IPS DF 6.9 (cell line): ENCODE measurements at regions not wholly inside any gene's neighbourhood (a gene's known extent, or its start where the extent isn't known, plus 50 kb on each side); places are given as distances from the start of the nearest gene placed in this dataset.
"Not testable (repeated sequence)": the region's sequence is repeated elsewhere in the genome, so short reads cannot be mapped to it uniquely, and the experiment has no call there.

Experiments used
- DNase-seq: peaks from one replicate; pipeline ENCODE4 v3.0.0-alpha.2; 2013; ENCODE audit warnings: low read depth, low spot score
- H3K27ac ChIP-seq: one replicate; pipeline ENCODE4 v1.5.1; 2013; ENCODE audit warnings: low read length, control low read depth
- H3K27me3 ChIP-seq: 2 replicates; pipeline ENCODE4 v1.6.1; 2013; ENCODE audit warnings: mild to moderate bottlenecking, low read length; ENCODE audit not compliant: control insufficient read depth, insufficient read depth
- H3K36me3 ChIP-seq: 2 replicates; pipeline ENCODE4 v1.6.1; 2013; ENCODE audit warnings: low read length; ENCODE audit not compliant: control insufficient read depth, insufficient read depth
- H3K4me1 ChIP-seq: 2 replicates; pipeline ENCODE4 v1.6.1; 2013; ENCODE audit warnings: low read length; ENCODE audit not compliant: control insufficient read depth, insufficient read depth
- H3K4me3 ChIP-seq: 2 replicates; pipeline ENCODE4 v1.5.1; 2013; ENCODE audit warnings: mild to moderate bottlenecking, low read length
- H3K9me3 ChIP-seq: 2 replicates; pipeline ENCODE4 v1.6.1; 2013; ENCODE audit warnings: low read length, inconsistent platforms; ENCODE audit not compliant: control insufficient read depth, insufficient read depth
- WGBS: extraction: QIAGEN DNeasy Blood & Tissue Kit; methylation state at CpG from one replicate; pipeline ENCODE4 v1.1.7; 2013; ENCODE audit warnings: mixed read lengths, missing lambda C conversion rate; ENCODE audit not compliant: insufficient read length, insufficient coverage; 5-methylcytosine and 5-hydroxymethylcytosine counted together

DNA sequence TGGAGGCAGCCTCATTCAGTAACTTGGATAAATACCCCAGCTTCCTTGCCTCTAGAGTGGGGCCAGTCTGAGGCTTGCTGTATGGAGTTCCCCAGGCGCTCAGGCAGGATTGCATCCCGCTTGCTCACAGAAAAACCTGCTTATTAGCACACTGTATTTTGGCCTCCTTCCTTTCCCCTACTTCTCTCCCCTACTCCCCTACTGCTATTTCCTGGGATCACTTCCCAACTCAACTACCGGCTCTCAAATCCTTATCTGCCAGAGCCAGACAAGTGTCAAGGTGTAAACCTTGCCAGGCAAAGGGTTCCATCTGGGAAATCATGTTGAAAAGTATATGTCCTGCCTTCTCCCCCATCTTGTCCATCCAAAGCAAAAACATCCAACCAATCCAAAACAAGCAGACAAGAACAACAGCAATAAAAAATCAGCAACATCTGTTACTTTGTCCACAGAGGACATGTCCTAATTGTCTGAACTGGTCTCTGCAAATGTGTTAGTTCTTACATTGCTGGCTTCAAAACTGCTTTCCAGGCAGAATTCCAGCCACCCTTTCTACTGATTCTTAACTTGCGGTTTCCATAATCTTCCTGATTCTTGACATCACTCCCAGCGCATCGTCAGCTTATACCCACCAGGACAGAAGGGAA is 164.1 kb upstream of the SEMA6A start:
- Histone ChIP-seq H3K27ac (no peak overlapping the region), H3K27me3 (no peaks in the 10 kb centered on the region), H3K9me3 (no peaks in the 10 kb centered on the region), H3K4me3 (no peak overlapping the region), H3K36me3 (no peaks in the 10 kb centered on the region), H3K4me1 (peaks cover 3% of the 10 kb centered on the region; the same call in 1 of the 2 replicates)
- DNase-seq = no peak
- WGBS = no CpG with 5 or more reads among the region's 6 CpGs

DNA sequence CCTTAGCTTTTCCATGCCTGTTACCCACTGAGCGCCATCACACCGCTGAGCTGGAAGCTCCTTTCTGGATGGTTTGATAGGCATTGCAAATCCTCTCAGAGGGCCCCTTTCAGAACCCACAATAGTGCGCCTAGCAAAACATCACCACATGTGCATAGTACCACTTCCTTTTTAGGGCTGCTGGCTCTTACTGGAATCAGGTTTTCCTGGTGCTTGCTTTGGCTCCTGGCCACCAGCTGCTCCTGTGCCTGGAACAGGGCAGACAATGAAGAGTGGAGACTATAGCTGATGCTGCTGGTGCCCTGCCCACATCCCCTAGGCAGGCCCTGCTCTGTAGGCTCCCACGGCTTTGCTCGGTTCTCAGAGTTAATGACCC is 163.6 kb upstream of the SEMA6A start:
- no peaks in the 10 kb centered on the region for H3K27me3 ChIP-seq
- no peaks in the 10 kb centered on the region for H3K9me3 ChIP-seq
- no peak overlapping the region for H3K27ac ChIP-seq
- DNase-seq = no peak
- H3K36me3 ChIP-seq = no peaks in the 10 kb centered on the region
- WGBS = no CpG with 5 or more reads among the region's 5 CpGs
- H3K4me3 ChIP-seq = no peak overlapping the region
- peaks cover 3% of the 10 kb centered on the region; the same call in 1 of the 2 replicates for H3K4me1 ChIP-seq

- no peak for DNase-seq
- Histone ChIP-seq H3K36me3 (no peaks in the 10 kb centered on the region), H3K27ac (no peak overlapping the region), H3K9me3 (no peaks in the 10 kb centered on the region), H3K27me3 (no peaks in the 10 kb centered on the region), H3K4me3 (no peak overlapping the region), H3K4me1 (peaks cover 3% of the 10 kb centered on the region; the same call in 1 of the 2 replicates)
These were observed 162.0 kb upstream of the SEMA6A start for GRCh38 chr5:116736671-116737070.

DNA sequence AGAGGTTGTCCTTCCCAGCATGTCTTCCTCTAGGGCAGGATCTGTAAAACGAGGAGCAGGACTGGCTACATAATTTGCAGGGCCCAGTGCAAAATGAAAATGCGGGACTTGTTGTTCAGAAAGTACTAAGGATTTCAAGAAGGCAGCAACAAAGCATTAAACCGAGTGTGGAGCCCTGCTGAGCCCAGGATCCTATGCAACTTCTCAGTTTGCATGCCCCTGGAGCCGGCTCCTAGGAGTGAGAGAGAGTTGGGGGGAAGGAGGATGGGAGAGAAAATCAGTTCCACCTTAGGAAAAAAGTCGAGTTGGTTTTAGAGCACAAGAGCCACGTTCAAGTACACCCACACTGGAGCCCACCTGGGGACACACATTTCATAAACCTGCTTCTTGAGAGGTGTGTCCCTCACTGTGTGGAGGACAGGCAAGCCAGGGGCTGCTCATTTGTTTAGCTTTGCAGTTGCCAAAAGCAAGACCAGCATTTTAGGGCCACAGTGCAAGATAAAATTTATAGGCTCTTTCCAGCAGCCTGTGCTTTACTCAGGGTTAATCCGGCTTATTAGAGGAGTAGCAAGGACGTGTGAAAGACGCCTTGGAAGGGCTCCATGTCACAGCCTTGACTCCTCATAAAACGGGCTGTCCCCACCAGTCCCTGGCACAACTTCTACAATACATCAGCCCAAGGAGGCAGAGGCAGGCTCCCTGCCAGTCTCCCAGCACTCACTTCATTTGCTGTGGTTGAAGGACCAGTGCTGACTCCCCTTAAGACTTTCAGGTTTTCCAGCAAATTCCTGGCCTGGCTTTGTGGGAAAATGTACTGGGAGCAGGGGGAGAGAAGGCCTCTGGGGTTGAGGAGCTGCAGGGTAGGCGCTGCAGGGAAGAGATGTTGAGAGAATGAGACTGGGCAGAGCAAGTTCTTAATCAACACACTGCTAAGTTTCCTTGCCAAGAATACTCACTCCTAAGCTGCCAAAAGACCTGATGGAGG is 159.7 kb upstream of the SEMA6A start:
- Histone ChIP-seq H3K4me3 (no peak overlapping the region), H3K4me1 (peaks cover 3% of the 10 kb centered on the region; the same call in 1 of the 2 replicates), H3K9me3 (no peaks in the 10 kb centered on the region), H3K27ac (no peak overlapping the region), H3K27me3 (no peaks in the 10 kb centered on the region), H3K36me3 (no peaks in the 10 kb centered on the region)
- no peak for DNase-seq
- no CpG with 5 or more reads among the region's 11 CpGs for WGBS

GRCh38 chr5:116732591-116732990 is 158.0 kb upstream of the SEMA6A start:
- DNase-seq = no peak
- Histone ChIP-seq H3K4me1 (peaks cover 3% of the 10 kb centered on the region; the same call in 1 of the 2 replicates), H3K4me3 (no peak overlapping the region), H3K27ac (no peak overlapping the region), H3K27me3 (no peaks in the 10 kb centered on the region), H3K9me3 (no peaks in the 10 kb centered on the region), H3K36me3 (no peaks in the 10 kb centered on the region)
- no CpG with 5 or more reads among the region's 2 CpGs for WGBS

GRCh38 chr5:116731432-116731831 is 156.8 kb upstream of the SEMA6A start:
- Histone ChIP-seq H3K9me3 (no peaks in the 10 kb centered on the region), H3K4me1 (peaks cover 3% of the 10 kb centered on the region; the same call in 1 of the 2 replicates), H3K36me3 (no peaks in the 10 kb centered on the region), H3K4me3 (no peak overlapping the region), H3K27me3 (no peaks in the 10 kb centered on the region), H3K27ac (no peak overlapping the region)
- no peak for DNase-seq
- no CpG with 5 or more reads among the region's 2 CpGs for WGBS

GRCh38 chr5:116730706-116731105 is 156.1 kb upstream of the SEMA6A start:
- no peak for DNase-seq
- Histone ChIP-seq H3K9me3 (no peaks in the 10 kb centered on the region), H3K27me3 (no peaks in the 10 kb centered on the region), H3K27ac (no peak overlapping the region), H3K36me3 (no peaks in the 10 kb centered on the region), H3K4me1 (peaks cover 3% of the 10 kb centered on the region; the same call in 1 of the 2 replicates), H3K4me3 (no peak overlapping the region)
- no CpG with 5 or more reads among the region's 5 CpGs for WGBS

DNA sequence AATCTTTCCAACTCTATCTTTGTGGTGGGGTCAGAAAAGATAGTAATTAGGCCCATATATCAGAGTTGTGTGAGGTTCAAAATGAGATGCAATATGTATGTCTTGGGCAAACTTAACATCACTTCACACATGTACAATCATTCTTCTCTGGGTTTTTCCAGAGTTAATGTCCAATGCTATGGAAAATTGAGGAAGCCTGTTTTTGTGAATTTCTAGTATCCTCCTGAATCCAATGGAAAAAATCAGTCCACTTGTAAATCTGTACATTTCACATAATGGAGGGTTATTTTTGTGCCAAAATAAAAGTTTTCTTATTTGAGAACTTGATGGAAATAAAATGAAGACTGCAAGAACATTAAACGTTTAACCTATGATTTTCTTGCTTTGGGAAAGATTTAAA is 155.6 kb upstream of the SEMA6A start:
- Histone ChIP-seq H3K27ac (no peak overlapping the region), H3K4me1 (peaks cover 3% of the 10 kb centered on the region; the same call in 1 of the 2 replicates), H3K27me3 (no peaks in the 10 kb centered on the region), H3K9me3 (no peaks in the 10 kb centered on the region), H3K4me3 (no peak overlapping the region), H3K36me3 (no peaks in the 10 kb centered on the region)
- DNase-seq = no peak
- no CpG with 5 or more reads among the region's 1 CpG for WGBS

- no peaks in the 10 kb centered on the region for H3K4me1 ChIP-seq
- no peak for DNase-seq
- no peaks in the 10 kb centered on the region for H3K36me3 ChIP-seq
- no peak overlapping the region for H3K27ac ChIP-seq
- no peaks in the 10 kb centered on the region for H3K9me3 ChIP-seq
- WGBS = no CpG with 5 or more reads among the region's 2 CpGs
- no peaks in the 10 kb centered on the region for H3K27me3 ChIP-seq
- no peak overlapping the region for H3K4me3 ChIP-seq
These were observed 152.6 kb upstream of the SEMA6A start for GRCh38 chr5:116727248-116727647.

GRCh38 chr5:116726180-116726579 is 151.6 kb upstream of the SEMA6A start:
- not testable (repeated sequence) for H3K4me3 ChIP-seq, H3K4me1 ChIP-seq, H3K9me3 ChIP-seq, H3K36me3 ChIP-seq, H3K27me3 ChIP-seq, DNase-seq, H3K27ac ChIP-seq
- no CpG with 5 or more reads among the region's 2 CpGs for WGBS
